ENCODE measurements at regions not wholly inside any gene's neighbourhood (a gene's known extent, or its start where the extent isn't known, plus 50 kb on each side); places are given as distances from the start of the nearest gene placed in this dataset.

DNA sequence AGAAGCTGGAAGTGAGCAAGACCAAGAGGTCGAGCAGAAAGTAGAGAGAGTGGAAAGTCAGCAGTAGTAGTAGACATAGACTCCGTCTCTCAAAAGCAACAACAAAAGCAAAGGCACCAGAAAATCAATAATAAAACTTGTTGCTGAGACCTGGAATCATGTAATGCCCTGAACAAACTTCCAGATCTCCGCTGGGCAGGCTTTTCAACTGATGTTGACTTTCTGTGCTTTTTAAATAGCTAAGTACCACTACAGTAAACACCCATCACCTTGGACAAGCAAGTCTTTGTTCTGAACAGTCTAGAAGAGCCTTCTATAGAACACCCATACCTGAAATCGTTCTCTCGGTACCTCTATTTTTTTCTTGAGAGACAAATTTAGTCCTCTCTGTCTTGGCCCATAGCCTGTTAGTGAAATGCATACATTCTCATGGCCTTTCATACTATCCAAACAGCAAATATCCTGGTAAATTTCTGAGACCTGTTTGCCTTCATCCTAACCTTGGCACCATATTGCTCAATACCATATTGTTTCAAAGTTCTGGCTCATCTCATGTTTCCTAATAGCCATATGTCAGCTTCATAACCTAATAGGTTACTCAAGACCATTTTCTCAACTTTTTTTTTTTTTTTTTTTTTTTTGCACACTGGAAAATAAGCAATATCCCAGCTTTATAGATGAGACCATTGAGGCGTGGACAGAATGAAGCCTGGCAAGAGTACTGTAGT, 200.6 kb upstream of the RBPJ start:
- TF ChIP-seq, protein P1, sequence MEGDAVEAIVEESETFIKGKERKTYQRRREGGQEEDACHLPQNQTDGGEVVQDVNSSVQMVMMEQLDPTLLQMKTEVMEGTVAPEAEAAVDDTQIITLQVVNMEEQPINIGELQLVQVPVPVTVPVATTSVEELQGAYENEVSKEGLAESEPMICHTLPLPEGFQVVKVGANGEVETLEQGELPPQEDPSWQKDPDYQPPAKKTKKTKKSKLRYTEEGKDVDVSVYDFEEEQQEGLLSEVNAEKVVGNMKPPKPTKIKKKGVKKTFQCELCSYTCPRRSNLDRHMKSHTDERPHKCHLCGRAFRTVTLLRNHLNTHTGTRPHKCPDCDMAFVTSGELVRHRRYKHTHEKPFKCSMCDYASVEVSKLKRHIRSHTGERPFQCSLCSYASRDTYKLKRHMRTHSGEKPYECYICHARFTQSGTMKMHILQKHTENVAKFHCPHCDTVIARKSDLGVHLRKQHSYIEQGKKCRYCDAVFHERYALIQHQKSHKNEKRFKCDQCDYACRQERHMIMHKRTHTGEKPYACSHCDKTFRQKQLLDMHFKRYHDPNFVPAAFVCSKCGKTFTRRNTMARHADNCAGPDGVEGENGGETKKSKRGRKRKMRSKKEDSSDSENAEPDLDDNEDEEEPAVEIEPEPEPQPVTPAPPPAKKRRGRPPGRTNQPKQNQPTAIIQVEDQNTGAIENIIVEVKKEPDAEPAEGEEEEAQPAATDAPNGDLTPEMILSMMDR (IDR thresholded peaks at IDR 0.05): no peak
- TF ChIP-seq POLR2AphosphoS5 (IDR thresholded peaks at IDR 0.05) (no peak), EP300 (IDR thresholded peaks at IDR 0.05) (no peak)

Measured in esophagus muscularis mucosa (tissue), 4 donors.